Motor neuron (in vitro differentiated cells): ENCODE measurements at regions not wholly inside any gene's neighbourhood (a gene's known extent, or its start where the extent isn't known, plus 50 kb on each side); places are given as distances from the start of the nearest gene placed in this dataset.

Experiments used
- ATAC-seq, 8 experiments: fragments of 200-7000 bp; cut with Tn5 transposase; replicated peaks in 6 of 8; 2 replicates each; pipeline ENCODE4 v1.8.0; 2021; ENCODE audit warnings: mild to moderate bottlenecking in 8 of 8, moderate library complexity in 8 of 8
- H3K27ac ChIP-seq, 2 donors: fragments of 250-450 bp; sonication (Bioruptor Pico); 2 replicates each; pipeline ENCODE4 v1.9.0; 2021; ENCODE audit warnings: antibody characterized with exemption in 2 of 2, mild to moderate bottlenecking in 2 of 2, moderate library complexity in 1 of 2
- H3K4me1 ChIP-seq, 2 donors: fragments of 250-450 bp; sonication (Bioruptor Pico); replicated peaks in 1 of 2; 2 replicates each; pipeline ENCODE4 v1.6.1; 2021; ENCODE audit warnings: antibody characterized with exemption in 2 of 2, mild to moderate bottlenecking in 2 of 2, moderate library complexity in 1 of 2
- H3K4me3 ChIP-seq, 5 donors: fragments of 250-450 bp; sonication (Bioruptor Pico); 2 replicates each; pipeline ENCODE4 v1.9.0; 2021; ENCODE audit warnings: antibody characterized with exemption in 5 of 5, mild to moderate bottlenecking in 5 of 5, moderate library complexity in 4 of 5
- WGBS, 10 experiments: fragments of 450-650 bp; shearing (Covaris generic); methylation state at CpG; one replicate each; pipeline ENCODE4 v1.0.0; 2022; 5-methylcytosine and 5-hydroxymethylcytosine counted together
- in situ Hi-C, 9 experiments: fragments of 400-800 bp; cut with MboI; loops; one replicate each; pipeline ENCODE4 v1.15.0; 2021; ENCODE audit warnings: low sequenced_read_pairs in 9 of 9, low pct_unique_long_range_greater_than_20kb in 2 of 9; ENCODE audit not compliant: unreplicated experiment in 9 of 9

DNA sequence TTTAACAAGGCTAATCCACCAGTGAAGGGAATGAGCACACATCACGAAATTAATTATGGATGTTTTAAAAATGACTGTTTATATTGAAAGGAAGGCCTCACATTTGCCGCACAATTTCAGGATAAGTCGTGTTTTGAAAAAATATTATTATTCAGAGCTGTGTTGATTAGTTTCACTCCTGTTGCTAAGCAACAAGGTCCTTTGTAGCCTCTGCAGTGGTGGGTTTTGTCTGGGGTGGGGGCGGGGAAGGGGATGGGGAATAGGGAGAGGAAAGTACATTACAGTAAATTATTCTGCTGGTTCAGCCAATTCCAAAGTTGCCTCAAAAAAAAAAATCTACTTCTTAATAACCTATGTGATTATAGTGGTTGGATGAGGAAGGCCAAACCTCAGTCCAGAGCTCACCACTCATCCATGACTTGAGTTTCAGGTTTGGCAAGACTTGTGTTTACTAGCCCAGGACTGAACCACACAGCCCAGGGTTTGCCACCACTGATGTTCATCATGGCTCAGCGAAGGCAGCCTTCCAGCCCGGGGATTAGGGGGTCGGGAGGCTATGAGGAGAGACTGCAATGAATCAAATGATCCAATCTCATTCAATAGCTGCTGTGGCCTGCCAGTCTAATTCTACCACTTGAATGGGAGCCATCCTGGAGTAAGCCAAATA lies 162.5 kb upstream of the ATP6AP2 start:
- peak in 2 of 8 experiments; percentile 37 to 41 for ATAC-seq
- in situ Hi-C loops: no loop called here
- 37 to 67% methylated on average over 3 of the region's 7 CpGs; no CpG with 5 or more reads in 8 of the 10 experiments for WGBS, 10 experiments

GRCh38 chrX:40415675-40416074 lies 165.1 kb upstream of the ATP6AP2 start:
- H3K4me3 ChIP-seq: no peak overlapping the region
- 67% methylated on average over 4 of the region's 4 CpGs; no CpG with 5 or more reads in 9 of the 10 experiments for WGBS, 10 experiments
- H3K4me1 ChIP-seq: peaks cover 15 to 21% of the 10 kb centered on the region in 2 donors
- ATAC-seq: no peak
- H3K27ac ChIP-seq: no peak overlapping the region
- in situ Hi-C loops: no loop called here

More for the DNA sequence above, 162.5 kb upstream of the ATP6AP2 start:
- Histone ChIP-seq H3K27ac (no peak overlapping the region), H3K4me3 (no peak overlapping the region), H3K4me1 (peaks cover 15 to 18% of the 10 kb centered on the region in 2 donors)

GRCh38 chrX:40414335-40414734 lies 166.4 kb upstream of the ATP6AP2 start:
- in situ Hi-C loops: no loop called here
- Histone ChIP-seq H3K4me3 (no peak overlapping the region), H3K27ac (no peak overlapping the region), H3K4me1 (peaks cover 15 to 21% of the 10 kb centered on the region in 2 donors)
- 67% methylated on average over 1 of the region's 3 CpGs; no CpG with 5 or more reads in 9 of the 10 experiments for WGBS, 10 experiments
- ATAC-seq: no peak

DNA sequence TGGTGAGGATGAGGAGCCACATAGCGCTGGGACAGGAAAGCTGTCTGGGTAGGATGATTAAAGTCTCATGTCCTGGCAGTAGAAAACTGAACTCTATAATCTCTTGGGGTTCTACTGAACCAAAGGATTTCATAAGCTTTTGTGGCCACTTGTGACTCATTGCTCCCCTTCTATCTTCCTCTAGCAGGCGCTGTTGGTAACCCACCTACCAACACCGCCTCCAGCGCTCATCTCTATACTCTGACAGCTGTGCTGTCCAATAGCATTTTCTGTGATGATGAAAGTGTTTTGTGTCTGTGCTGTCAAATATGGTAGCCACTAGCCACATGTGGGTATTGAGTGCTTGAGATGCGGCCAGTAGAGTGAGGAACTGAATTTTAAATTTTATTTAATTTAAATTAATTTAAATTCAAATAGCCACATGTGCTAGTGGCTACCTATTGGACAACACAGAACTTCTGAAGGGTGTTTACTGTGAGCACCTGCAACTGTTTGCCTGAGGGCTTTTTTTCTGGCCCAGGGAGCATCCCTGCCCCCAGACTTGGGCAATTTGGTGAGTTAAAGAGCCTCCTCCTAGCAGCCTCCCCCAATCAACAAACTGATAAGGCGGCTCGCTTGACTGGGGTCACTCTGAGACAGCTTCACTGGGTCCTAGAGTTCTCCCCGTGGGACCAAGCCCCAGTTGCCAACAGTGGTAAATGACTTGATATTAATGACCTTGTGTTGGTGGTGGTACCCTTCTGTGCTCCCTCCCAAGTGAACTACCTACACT lies 169.2 kb upstream of the ATP6AP2 start:
- in situ Hi-C loops: no loop called here
- ATAC-seq: peak in 1 of 8 experiments; percentile 56
- H3K4me3 ChIP-seq: no peak overlapping the region
- peaks cover 3 to 8% of the 10 kb centered on the region in 2 donors for H3K4me1 ChIP-seq
- 0 to 100% (median 69%) methylated on average over 1 to 4 of the region's 8 CpGs; no CpG with 5 or more reads in 3 of the 10 experiments for WGBS, 10 experiments
- no peak overlapping the region for H3K27ac ChIP-seq

DNA sequence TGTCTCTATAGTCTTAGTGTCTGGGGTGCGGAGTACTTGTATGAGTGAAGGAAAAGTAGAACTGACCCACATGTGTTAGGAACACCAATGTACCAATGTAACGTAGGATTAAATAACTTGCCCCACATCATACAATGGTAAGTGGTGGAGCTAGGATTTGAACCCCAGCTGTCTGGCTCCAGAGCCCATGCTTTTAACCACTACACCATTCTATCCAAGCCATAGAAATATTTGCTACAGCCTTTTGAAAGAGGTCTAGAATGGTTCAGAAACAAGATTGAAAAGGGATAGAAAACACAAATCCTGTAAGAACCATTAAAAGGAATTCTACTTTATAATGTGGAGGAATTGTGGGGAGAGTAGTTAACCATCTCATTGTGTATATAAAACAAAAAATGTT lies 169.9 kb upstream of the ATP6AP2 start:
- Histone ChIP-seq H3K27ac (no peak overlapping the region), H3K4me1 (peaks cover 3 to 8% of the 10 kb centered on the region in 2 donors), H3K4me3 (no peak overlapping the region)
- 60 to 100% methylated on average over 1 to 2 of the region's 2 CpGs; no CpG with 5 or more reads in 8 of the 10 experiments for WGBS, 10 experiments
- in situ Hi-C loops: no loop called here
- ATAC-seq: no peak

- Histone ChIP-seq H3K4me1 (peaks cover 0 to 10% of the 10 kb centered on the region in 2 donors), H3K27ac (no peak overlapping the region), H3K4me3 (no peak overlapping the region)
- in situ Hi-C loops: no loop called here
- no peak for ATAC-seq
- WGBS, 10 experiments: 50% methylated on average over 3 of the region's 4 CpGs; no CpG with 5 or more reads in 9 of the 10 experiments
Measured at GRCh38 chrX:40406330-40406859, 174.4 kb upstream of the ATP6AP2 start.

DNA sequence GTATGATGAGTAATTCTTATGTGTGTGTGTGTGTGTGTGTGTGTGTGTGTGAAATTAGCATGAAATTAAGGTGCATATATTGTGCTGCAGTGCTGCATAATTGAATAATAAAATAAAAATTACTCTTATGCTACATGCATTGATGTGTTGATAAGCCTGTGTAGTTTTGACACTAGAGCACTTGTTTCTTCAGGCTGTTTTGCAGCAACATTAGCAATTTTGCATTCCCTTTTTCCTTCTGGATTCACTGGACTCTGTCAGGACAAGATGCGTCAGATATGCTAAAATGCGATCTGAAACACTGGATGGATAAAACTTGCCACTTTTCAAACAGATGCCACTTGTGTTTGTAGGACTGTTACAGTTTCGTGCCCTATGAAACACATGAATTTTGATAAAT lies 175.4 kb upstream of the ATP6AP2 start:
- in situ Hi-C loops: no loop called here
- Histone ChIP-seq H3K27ac (no peak overlapping the region), H3K4me1 (peaks cover 0 to 10% of the 10 kb centered on the region in 2 donors), H3K4me3 (no peak overlapping the region)
- WGBS, 10 experiments: 20 to 80% (median 77%) methylated on average over 1 to 3 of the region's 3 CpGs; no CpG with 5 or more reads in 7 of the 10 experiments
- ATAC-seq: peak in 3 of 8 experiments; percentile 32 to 91 (median 46)

GRCh38 chrX:40403757-40404156 lies 177.0 kb upstream of the ATP6AP2 start:
- Histone ChIP-seq H3K4me3 (no peak overlapping the region), H3K27ac (no peak overlapping the region), H3K4me1 (peaks cover 0 to 10% of the 10 kb centered on the region in 2 donors)
- in situ Hi-C loops: no loop called here
- ATAC-seq: no peak
- 45 to 90% (median 77%) methylated on average over 1 to 7 of the region's 7 CpGs; no CpG with 5 or more reads in 4 of the 10 experiments for WGBS, 10 experiments

DNA sequence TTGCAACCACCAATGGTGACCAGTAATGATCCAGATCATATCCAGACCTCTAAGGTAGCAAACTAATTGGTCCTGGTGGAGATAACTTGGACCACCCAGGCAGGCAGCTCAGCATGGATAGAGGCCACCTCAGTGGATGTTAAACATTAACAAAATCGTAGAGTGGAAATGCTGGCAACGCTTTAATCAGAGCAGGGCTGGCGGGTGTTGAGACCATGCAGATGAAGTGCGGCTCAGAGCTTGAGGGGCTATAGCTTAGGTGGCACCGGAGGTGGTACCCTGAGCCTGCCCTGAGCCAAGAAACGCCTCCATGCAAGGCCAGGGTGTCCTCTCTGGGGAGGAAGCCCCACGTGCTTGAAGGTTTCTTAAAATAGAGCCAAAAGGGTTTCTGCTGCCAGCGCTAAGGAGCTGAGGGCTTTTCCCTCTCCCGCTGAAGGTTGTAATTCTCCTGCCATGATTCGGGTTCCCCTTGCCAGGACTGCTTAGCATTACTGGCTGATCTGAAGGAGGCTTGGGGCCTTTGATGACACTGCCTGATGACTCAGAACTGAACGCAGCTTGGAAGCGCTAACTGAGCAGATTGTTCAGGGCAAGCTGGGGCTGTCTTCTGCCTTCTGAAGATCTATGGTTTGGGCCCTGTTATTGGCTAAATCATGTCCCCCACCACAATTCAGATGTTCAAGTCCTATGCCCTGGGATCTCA lies 177.8 kb upstream of the ATP6AP2 start:
- peak; percentile 50 to 100 (median 99) for ATAC-seq
- H3K4me3 ChIP-seq: no peak overlapping the region
- H3K27ac ChIP-seq: no peak overlapping the region
- in situ Hi-C loops: no loop called here
- peaks cover 0 to 10% of the 10 kb centered on the region in 2 donors for H3K4me1 ChIP-seq
- WGBS, 10 experiments: 0 to 43% (median 40%) methylated on average over 2 to 9 of the region's 12 CpGs; no CpG with 5 or more reads in 7 of the 10 experiments

GRCh38 chrX:40395102-40395501 lies 185.7 kb upstream of the ATP6AP2 start:
- 60 to 80% methylated on average over 1 of the region's 2 CpGs; no CpG with 5 or more reads in 8 of the 10 experiments for WGBS, 10 experiments
- Histone ChIP-seq H3K4me1 (no peaks in the 10 kb centered on the region), H3K27ac (no peak overlapping the region), H3K4me3 (no peak overlapping the region)
- peak in 2 of 8 experiments; percentile 53 to 62 for ATAC-seq
- in situ Hi-C loops: no loop called here

- H3K4me1 ChIP-seq: no peaks in the 10 kb centered on the region
- in situ Hi-C loops: no loop called here
- H3K4me3 ChIP-seq: no peak overlapping the region
- WGBS, 10 experiments: 33 to 100% (median 93%) methylated on average over 1 to 5 of the region's 5 CpGs; no CpG with 5 or more reads in 5 of the 10 experiments
- H3K27ac ChIP-seq: no peak overlapping the region
- no peak for ATAC-seq
Measured at GRCh38 chrX:40394302-40394701, 186.5 kb upstream of the ATP6AP2 start.

- no peaks in the 10 kb centered on the region for H3K4me1 ChIP-seq
- in situ Hi-C loops: no loop called here
- 67% methylated on average over 1 of the region's 2 CpGs; no CpG with 5 or more reads in 9 of the 10 experiments for WGBS, 10 experiments
- ATAC-seq: peak in 1 of 8 experiments; percentile 33
- H3K27ac ChIP-seq: no peak overlapping the region
- no peak overlapping the region for H3K4me3 ChIP-seq
Measured at GRCh38 chrX:40392599-40392998, 188.2 kb upstream of the ATP6AP2 start.
